H1 (cell line): ENCODE measurements at regions not wholly inside any gene's neighbourhood (a gene's known extent, or its start where the extent isn't known, plus 50 kb on each side); places are given as distances from the start of the nearest gene placed in this dataset.

Source experiments
- CTCF ChIA-PET: fragments of 300-600 bp; sonication (Branson Sonifier 250); formaldehyde crosslinking; loops from one replicate; lab custom pipeline; 2021; ENCODE audit not compliant: partially characterized antibody; lab: Charles Lee
- POLR2A ChIA-PET: fragments of 300-600 bp; sonication (Branson Sonifier 250); formaldehyde crosslinking; loops from one replicate; lab custom pipeline; 2021; ENCODE audit warnings: inconsistent platforms; ENCODE audit not compliant: partially characterized antibody; lab: Charles Lee
- DNase-seq, 2 experiments: peaks; one replicate each; pipeline versions ENCODE4 v3.0.0 to v3.0.0-alpha.2; 2010 to 2022; ENCODE audit warnings: low spot score in 2 of 2, low read depth in 1 of 2, mixed read lengths in 1 of 2
- FAIRE-seq: peaks from 2 replicates; lab custom pipeline; 2011; peaks lifted over from hg19 to GRCh38; lab: Jason Lieb, UNC
- H2AFZ ChIP-seq: 2 replicates; pipeline ENCODE4 v1.8.1; 2012; ENCODE audit warnings: low read length, inconsistent platforms
- H2AK5ac ChIP-seq: 2 replicates; pipeline ENCODE4 v1.6.1; 2013; ENCODE audit warnings: low read depth, low read length
- H2BK120ac ChIP-seq: replicated peaks from 2 replicates; pipeline ENCODE3; 2013; ENCODE audit warnings: low read depth, low read length, inconsistent platforms
- H2BK12ac ChIP-seq: 2 replicates; pipeline ENCODE4 v1.6.1; 2013; ENCODE audit warnings: low read depth, low read length
- H2BK15ac ChIP-seq: 2 replicates; pipeline ENCODE4 v1.6.1; 2013; ENCODE audit warnings: low read length
- H2BK20ac ChIP-seq: 2 replicates; pipeline ENCODE4 v1.6.1; 2013; ENCODE audit warnings: low read length
- H2BK5ac ChIP-seq: 2 replicates; pipeline ENCODE4 v1.6.1; 2013; ENCODE audit warnings: low read depth, low read length
- H3K14ac ChIP-seq: 2 replicates; pipeline ENCODE4 v1.6.1; 2013; ENCODE audit warnings: inconsistent platforms; ENCODE audit not compliant: insufficient read length
- H3K18ac ChIP-seq: 2 replicates; pipeline ENCODE4 v1.6.1; 2013; ENCODE audit warnings: low read length; ENCODE audit errors: extremely low read depth
- H3K23ac ChIP-seq: 2 replicates; pipeline ENCODE4 v1.6.1; 2013; ENCODE audit warnings: inconsistent platforms; ENCODE audit not compliant: insufficient read length
- H3K23me2 ChIP-seq: 2 replicates; pipeline ENCODE4 v1.6.1; 2013; ENCODE audit warnings: low read depth, low read length
- H3K27ac ChIP-seq: 2 replicates; pipeline ENCODE4 v1.6.1; 2011; ENCODE audit warnings: low read depth, low read length, inconsistent platforms
- H3K27me3 ChIP-seq, 4 experiments: replicated peaks in 1 of 4; 1 replicate in 1 of 4; 2 replicates in 3 of 4; pipeline versions ENCODE4 v1.6.1 to v1.8.1; 2011 to 2013; ENCODE audit warnings: low read length in 3 of 4, mild to moderate bottlenecking in 3 of 4, inconsistent platforms in 2 of 4, mixed read lengths in 2 of 4, moderate library complexity in 1 of 4; ENCODE audit not compliant: control insufficient read depth in 3 of 4, insufficient read depth in 3 of 4; ENCODE audit errors: extremely low read depth in 1 of 4
- H3K36me3 ChIP-seq, 4 experiments: 2 replicates each; pipeline versions ENCODE4 v1.6.1 to v1.8.1; 2011 to 2013; ENCODE audit warnings: mild to moderate bottlenecking in 4 of 4, low read length in 3 of 4, moderate library complexity in 2 of 4, control low read depth in 1 of 4, inconsistent platforms in 1 of 4; ENCODE audit not compliant: insufficient read depth in 4 of 4, control insufficient read depth in 2 of 4
- H3K4ac ChIP-seq: replicated peaks from 2 replicates; pipeline ENCODE3; 2013; ENCODE audit warnings: low read length, low read depth, mixed read lengths, inconsistent platforms; ENCODE audit not compliant: insufficient read length
- H3K4me1 ChIP-seq, 4 experiments: replicated peaks in 1 of 4; 1 replicate in 1 of 4; 2 replicates in 3 of 4; pipeline versions ENCODE4 v1.6.1 to v1.8.1; 2011 to 2013; ENCODE audit warnings: low read length in 3 of 4, inconsistent platforms in 2 of 4, mixed read lengths in 1 of 4; ENCODE audit not compliant: insufficient read depth in 4 of 4, control insufficient read depth in 3 of 4
- H3K4me2 ChIP-seq, 2 experiments: 2 replicates each; pipeline versions ENCODE4 v1.6.1 to v1.8.1; 2011 to 2013; ENCODE audit warnings: low read depth in 2 of 2, low read length in 2 of 2, control low read depth in 1 of 2, inconsistent platforms in 1 of 2, mild to moderate bottlenecking in 1 of 2; ENCODE audit not compliant: insufficient read depth in 1 of 2
- H3K4me3 ChIP-seq, 4 experiments: fragments of 200-600, 300-600 bp in 1 of 4; sonication (generic), shearing (Covaris generic), sonication (Bioruptor Twin) in 1 of 4; 2 replicates each; pipeline versions ENCODE4 v1.5.1 to v1.8.1; 2011 to 2016; ENCODE audit warnings: low read length in 4 of 4, low read depth in 3 of 4, control low read depth in 2 of 4, inconsistent platforms in 2 of 4, mild to moderate bottlenecking in 2 of 4, mixed read lengths in 1 of 4, moderate library complexity in 1 of 4; ENCODE audit not compliant: insufficient read depth in 2 of 4; ENCODE audit errors: extremely low read depth in 1 of 4
- H3K56ac ChIP-seq: replicated peaks from 2 replicates; pipeline ENCODE3; 2013; ENCODE audit warnings: low read depth, mild to moderate bottlenecking, mixed read lengths, low read length, inconsistent platforms; ENCODE audit not compliant: insufficient read length
- H3K79me1 ChIP-seq: 2 replicates; pipeline ENCODE4 v1.6.1; 2013; ENCODE audit warnings: low read depth, low read length, control low read depth
- H3K79me2 ChIP-seq, 2 experiments: 2 replicates each; pipeline versions ENCODE4 v1.6.1 to v1.8.1; 2012 to 2013; ENCODE audit warnings: low read length in 2 of 2, mild to moderate bottlenecking in 2 of 2, inconsistent platforms in 1 of 2; ENCODE audit not compliant: insufficient read depth in 2 of 2, control insufficient read depth in 1 of 2
- H3K9ac ChIP-seq, 4 experiments: replicated peaks in 1 of 4; 1 replicate in 1 of 4; 2 replicates in 3 of 4; pipeline versions ENCODE4 v1.6.1 to v1.8.1; 2011 to 2013; ENCODE audit warnings: low read depth in 3 of 4, low read length in 3 of 4, control low read depth in 2 of 4, mild to moderate bottlenecking in 2 of 4, moderate library complexity in 2 of 4, inconsistent platforms in 1 of 4; ENCODE audit errors: extremely low read depth in 1 of 4
- H3K9me3 ChIP-seq, 2 experiments: 2 replicates each; pipeline versions ENCODE4 v1.6.1 to v1.8.1; 2012 to 2013; ENCODE audit warnings: mild to moderate bottlenecking in 2 of 2, moderate library complexity in 2 of 2, control low read depth in 1 of 2, inconsistent platforms in 1 of 2, low read depth in 1 of 2, low read length in 1 of 2, mixed read lengths in 1 of 2; ENCODE audit not compliant: insufficient read depth in 2 of 2
- H4K20me1 ChIP-seq, 2 experiments: replicated peaks in 1 of 2; 2 replicates each; pipeline versions ENCODE3 to v1.8.1; 2011 to 2013; ENCODE audit warnings: inconsistent platforms in 2 of 2, low read length in 2 of 2, mild to moderate bottlenecking in 1 of 2; ENCODE audit not compliant: insufficient read depth in 2 of 2, control insufficient read depth in 1 of 2
- H4K5ac ChIP-seq: 2 replicates; pipeline ENCODE4 v1.6.1; 2013; ENCODE audit warnings: low read length, low read depth, mixed read lengths, inconsistent platforms; ENCODE audit not compliant: insufficient read length
- H4K8ac ChIP-seq: 2 replicates; pipeline ENCODE4 v1.8.0; 2013; ENCODE audit warnings: mild to moderate bottlenecking, moderate library complexity, low read length, inconsistent platforms; ENCODE audit not compliant: insufficient read depth; ENCODE audit errors: extremely low read depth
- H4K91ac ChIP-seq: replicated peaks from 2 replicates; pipeline ENCODE3; 2013; ENCODE audit warnings: low read length, mixed read lengths, inconsistent platforms; ENCODE audit not compliant: insufficient read length
- CBX5 ChIP-seq: fragments of 300-800, 300-1000 bp; sonication (generic); IDR thresholded peaks from 2 replicates; pipeline ENCODE4 v1.7.1; 2016; ENCODE audit warnings: antibody characterized with exemption, low read length, low read depth
- EZH2 ChIP-seq: fragments of 200-600 bp; sonication (generic); IDR thresholded peaks from 2 replicates; pipeline ENCODE4 v1.7.1; 2012; ENCODE audit warnings: low read depth, mild to moderate bottlenecking, moderate library complexity, low read length, inconsistent platforms; ENCODE audit not compliant: severe bottlenecking
- GTF2F1 ChIP-seq: IDR thresholded peaks from 2 replicates; pipeline ENCODE4 v1.6.1; 2012; ENCODE audit warnings: low read depth, low read length, improper control_type of control experiment, borderline replicate concordance
- HDAC6 ChIP-seq: IDR thresholded peaks from one replicate; pipeline ENCODE4 v1.7.1; 2012; ENCODE audit warnings: low read depth, mild to moderate bottlenecking, inconsistent platforms, low read length, moderate library complexity
- JUND ChIP-seq: IDR thresholded peaks from 2 replicates; pipeline ENCODE4 v1.6.1; 2011; ENCODE audit warnings: mild to moderate bottlenecking, improper control_type of control experiment, low read length
- RFX5 ChIP-seq: IDR thresholded peaks from 2 replicates; pipeline ENCODE4 v1.6.1; 2011; ENCODE audit warnings: low read depth, low read length, improper control_type of control experiment, borderline replicate concordance
- SIX5 ChIP-seq: IDR thresholded peaks from 2 replicates; pipeline ENCODE4 v1.6.1; 2011; ENCODE audit warnings: mild to moderate bottlenecking, low read depth, low read length
- SP4 ChIP-seq: IDR thresholded peaks from 2 replicates; pipeline ENCODE4 v1.6.1; 2012; ENCODE audit warnings: low read length, inconsistent platforms
- TAF1 ChIP-seq: IDR thresholded peaks from 2 replicates; pipeline ENCODE4 v1.6.1; 2011; ENCODE audit warnings: mild to moderate bottlenecking, low read depth, low read length
- TEAD4 ChIP-seq: IDR thresholded peaks from 2 replicates; pipeline ENCODE4 v1.6.1; 2012; ENCODE audit warnings: low read depth, low read length, inconsistent platforms, mixed read lengths
- YY1 ChIP-seq: IDR thresholded peaks from 2 replicates; pipeline ENCODE4 v1.6.1; 2011; ENCODE audit warnings: low read depth, mild to moderate bottlenecking, low read length
- WGBS, 2 experiments: shearing (Covaris generic) in 1 of 2; methylation state at CpG; one replicate each; pipeline versions ENCODE4 v1.1.6 to v1.1.7; 2013 to 2015; ENCODE audit warnings: low lambda C conversion rate in 2 of 2, mixed read lengths in 2 of 2, inconsistent platforms in 1 of 2, low coverage in 1 of 2, missing lambda C conversion rate in 1 of 2; ENCODE audit not compliant: insufficient replicate concordance in 2 of 2, insufficient coverage in 1 of 2, insufficient read length in 1 of 2; ENCODE audit errors: extremely low coverage in 1 of 2, missing lambda C conversion rate in 1 of 2; 5-methylcytosine and 5-hydroxymethylcytosine counted together

DNA sequence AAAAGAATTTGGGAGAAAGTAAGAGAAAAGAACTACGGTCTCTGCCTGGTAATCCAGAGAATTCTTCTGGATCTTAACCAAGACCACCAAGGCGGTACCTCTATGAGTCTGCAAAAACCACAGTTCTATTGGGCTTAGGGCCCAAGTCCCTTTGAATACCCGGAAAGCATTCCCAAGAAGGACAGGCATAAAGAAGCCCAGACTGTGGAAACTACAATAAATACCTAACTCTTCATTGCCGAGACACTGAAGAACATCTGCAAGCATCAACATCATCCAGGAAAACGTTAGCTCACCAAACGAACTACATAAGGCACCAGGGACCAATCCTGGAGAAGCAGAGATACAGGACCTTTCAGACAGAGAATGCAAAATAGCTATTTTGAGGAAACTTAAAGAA, 162.3 kb upstream of the TMC3 start:
- Histone ChIP-seq H3K4me2 (no peak overlapping the region), H4K91ac (no peak overlapping the region), H2AFZ (no peak overlapping the region), H3K56ac (no peak overlapping the region), H3K27me3 (no peaks in the 10 kb centered on the region), H2BK12ac (no peak overlapping the region), H2BK120ac (no peak overlapping the region), H3K36me3 (no peaks in the 10 kb centered on the region), H3K18ac (no peak overlapping the region), H3K4me3 (no peak overlapping the region), H2BK15ac (no peak overlapping the region), H3K23me2 (no peaks in the 10 kb centered on the region), H3K79me2 (no peaks in the 10 kb centered on the region), H2BK20ac (no peak overlapping the region), H4K8ac (no peak overlapping the region), H2BK5ac (no peak overlapping the region), H3K27ac (no peak overlapping the region), H4K20me1 (no peaks in the 10 kb centered on the region), H3K23ac (no peak overlapping the region), H3K9me3 (no peaks in the 10 kb centered on the region), H3K4me1 (peaks cover 0 to under 1% (median under 1%) of the 10 kb centered on the region in 4 experiments; a peak in 3 of 7 replicates), H3K14ac (no peak overlapping the region), H3K4ac (no peak overlapping the region), H3K9ac (no peak overlapping the region), H3K79me1 (no peaks in the 10 kb centered on the region), H2AK5ac (no peak overlapping the region), H4K5ac (no peak overlapping the region)
- DNase-seq (no peak), FAIRE-seq (no peak)
- TF ChIP-seq SP4: no peak
- TF ChIP-seq EZH2: no peak
- TF ChIP-seq TEAD4: no peak
- TF ChIP-seq HDAC6: no peak
- TF ChIP-seq RFX5: no peak
- TF ChIP-seq GTF2F1: no peak
- TF ChIP-seq JUND: no peak
- TF ChIP-seq TAF1: no peak
- no peak for TF ChIP-seq CBX5
- TF ChIP-seq YY1: no peak
- TF ChIP-seq SIX5: no peak
- ChIA-PET POLR2A (no interaction called here), CTCF (interaction anchor here (1.5 kb wide), 1 partner anchor 11 kb away, joined by 3 read pairs; no protein-coding TSS in a partner anchor)
- 83% methylated on average over 5 of the region's 6 CpGs; no CpG with 5 or more reads in 1 of the 2 experiments for WGBS, 2 experiments
